NCI-H748 treated with DMSO at 0.1 percent for 48 hours (cell line): ENCODE measurements at regions not wholly inside any gene's neighbourhood (a gene's known extent, or its start where the extent isn't known, plus 50 kb on each side); places are given as distances from the start of the nearest gene placed in this dataset.
"Not testable (repeated sequence)": the region's sequence is repeated elsewhere in the genome, so short reads cannot be mapped to it uniquely, and the experiment has no call there.

ENCODE experiments used
- DNase-seq: peaks from one replicate; lab custom pipeline; 2025; lab: John Stamatoyannopoulos, UW

- DNase-seq = no peak
These were observed 51.4 kb downstream of the MRPL36 start for GRCh38 chr5:1748271-1748670.

DNA sequence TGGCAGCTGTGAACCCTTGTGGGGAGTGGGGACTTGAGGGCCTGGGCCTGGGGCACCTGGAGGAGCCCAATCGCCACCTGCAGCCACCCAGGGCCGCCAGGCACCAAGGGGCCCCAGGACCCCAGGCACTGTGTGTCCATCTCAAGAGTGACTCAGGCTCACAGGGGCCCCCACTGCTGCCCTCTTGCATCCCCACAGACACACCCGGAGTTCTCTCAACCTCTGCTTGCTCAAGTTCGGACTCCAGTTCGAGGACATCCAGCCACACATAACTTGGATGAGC lies 51.9 kb downstream of the MRPL36 start:
- DNase-seq = no peak

DNA sequence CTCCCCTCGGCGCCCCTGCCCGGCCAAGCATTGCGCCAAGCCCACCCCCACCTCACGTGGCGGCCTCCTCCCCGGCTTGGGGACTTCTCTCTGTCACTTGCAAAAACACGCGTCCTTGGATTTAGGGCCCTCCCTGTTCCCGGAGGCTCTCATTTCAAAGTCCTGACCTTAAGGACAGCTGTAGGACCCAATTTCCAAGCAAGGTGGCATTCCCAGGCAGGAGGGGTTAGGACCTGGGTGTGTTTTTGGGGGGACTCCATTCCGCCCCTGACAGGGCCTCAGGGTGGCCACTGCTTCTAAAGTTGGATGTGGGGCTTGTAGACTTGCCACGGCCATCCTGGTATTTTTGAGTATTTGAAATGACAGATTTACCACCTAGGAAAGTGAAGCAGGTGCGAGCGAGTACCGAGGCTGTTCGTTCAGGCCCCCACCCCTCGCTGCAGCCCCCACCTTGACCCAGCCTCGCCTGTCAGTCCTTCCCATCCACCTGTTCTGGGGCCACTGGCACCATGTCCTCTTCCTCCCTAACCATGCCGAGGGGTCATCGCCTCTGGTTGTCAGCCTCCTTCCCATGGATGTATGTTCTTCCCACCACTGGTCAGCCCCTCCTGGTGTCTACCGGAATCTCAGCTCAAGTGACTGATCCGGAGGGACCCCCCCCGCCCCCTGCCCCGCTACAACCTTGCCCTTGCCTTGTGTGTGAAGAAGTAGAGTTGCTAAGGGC lies 52.4 kb downstream of the MRPL36 start:
- no peak for DNase-seq

DNA sequence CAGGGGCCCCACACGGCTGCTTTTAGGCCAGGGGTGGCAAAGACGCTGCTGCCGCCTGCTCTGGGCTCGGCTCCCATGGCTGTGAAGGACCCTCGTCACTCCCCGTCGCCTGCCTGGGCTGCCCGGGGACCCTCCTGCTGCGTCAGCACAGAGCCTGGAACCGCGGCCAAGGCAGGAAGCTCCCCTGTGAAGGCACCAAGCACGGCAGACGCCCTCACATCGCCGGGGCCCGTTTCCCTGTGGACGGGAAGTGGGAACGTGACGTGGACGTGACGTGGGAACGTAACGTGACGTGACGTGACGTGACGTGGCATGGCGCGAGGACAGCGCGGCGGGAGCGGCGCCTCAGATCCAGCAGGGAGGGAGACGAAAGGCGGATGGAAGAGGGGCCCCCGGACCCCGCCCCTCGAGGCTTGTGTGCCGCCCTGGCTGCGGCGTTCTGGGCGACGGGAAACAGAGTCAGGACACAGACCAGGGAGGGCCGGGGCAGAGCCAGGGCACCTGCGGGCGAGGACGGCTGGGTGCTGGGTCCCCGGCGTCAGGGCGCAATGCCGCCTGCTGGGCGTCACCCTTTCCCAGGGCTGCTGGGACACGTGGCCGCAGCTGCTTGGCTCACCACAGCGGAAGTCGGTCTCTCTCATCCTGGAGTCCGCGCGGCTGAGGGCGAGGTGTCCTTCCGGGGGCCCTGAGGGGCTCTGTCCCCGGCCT lies 53.1 kb downstream of the MRPL36 start:
- no peak for DNase-seq

DNA sequence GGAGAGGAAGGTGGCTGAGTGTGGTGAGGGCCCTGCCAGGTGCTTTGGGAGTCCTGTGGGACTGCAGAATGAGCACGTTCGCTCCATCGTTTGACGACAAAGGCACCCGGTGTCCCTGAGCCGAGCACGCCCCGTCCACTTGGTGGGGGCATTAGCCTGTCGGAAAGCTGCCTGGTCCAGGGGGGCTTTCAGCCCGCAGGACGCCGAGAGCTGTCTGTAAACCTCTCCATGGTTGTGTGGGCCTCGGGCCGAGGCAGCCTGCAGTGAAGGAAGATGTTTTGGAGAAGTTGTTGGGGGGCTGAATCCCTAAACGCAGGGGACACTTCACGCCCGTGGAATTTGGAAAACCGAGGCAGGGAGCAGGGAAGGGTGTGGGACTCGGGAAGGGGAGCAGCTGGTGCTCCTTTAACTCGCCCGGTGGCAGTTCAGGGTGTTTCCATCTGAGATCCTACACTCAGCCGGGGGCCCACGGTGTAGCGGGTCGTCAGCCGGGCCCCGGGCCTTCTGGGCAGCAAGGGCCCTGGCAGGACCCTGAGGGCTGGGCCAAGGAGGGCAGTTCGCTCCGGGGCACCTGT lies 53.8 kb downstream of the MRPL36 start:
- DNase-seq = no peak

GRCh38 chr5:1745123-1745795 lies 54.4 kb downstream of the MRPL36 start:
- DNase-seq = no peak

DNA sequence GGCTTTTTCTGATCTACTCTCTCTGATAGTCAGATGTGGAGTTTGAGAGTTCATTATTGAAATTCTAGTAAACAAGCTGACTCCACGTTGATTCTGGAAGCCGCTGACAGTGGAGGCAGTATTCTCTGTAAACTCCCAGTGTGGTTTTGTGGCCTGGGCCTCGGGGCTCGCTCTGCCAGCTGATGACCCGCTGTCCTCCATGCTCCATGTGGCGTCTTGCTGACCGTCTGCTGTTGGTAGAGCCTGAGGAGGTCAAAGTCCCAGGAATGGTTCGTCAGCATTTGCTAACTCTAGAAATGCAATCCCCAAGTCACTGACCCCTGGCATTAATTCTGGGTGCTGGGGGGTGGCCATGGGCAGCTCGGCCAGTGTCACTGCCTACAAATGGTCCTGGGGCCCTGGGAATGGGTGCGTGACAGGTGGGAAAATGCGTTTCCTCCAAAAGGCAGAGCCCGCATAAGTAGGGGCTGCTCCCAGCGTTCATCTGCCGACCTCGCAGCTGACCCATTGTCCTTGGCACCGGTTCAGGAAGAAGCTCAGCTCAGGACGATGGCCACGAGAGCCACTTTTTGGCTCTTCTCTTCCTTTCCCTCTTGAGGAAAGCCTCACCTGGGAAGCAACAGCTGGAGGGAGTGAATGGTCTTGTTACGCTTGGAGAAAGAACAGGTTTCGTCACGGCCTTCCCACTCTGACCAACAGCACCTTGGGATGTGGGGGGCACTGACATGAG lies 55.1 kb downstream of the MRPL36 start:
- DNase-seq = no peak

- no peak for DNase-seq
These were observed 55.9 kb downstream of the MRPL36 start for GRCh38 chr5:1743769-1744085.

GRCh38 chr5:1743061-1743768 lies 56.4 kb downstream of the MRPL36 start:
- DNase-seq = no peak

GRCh38 chr5:1737790-1738405 lies 61.7 kb downstream of the MRPL36 start:
- DNase-seq = peak; percentile 74

GRCh38 chr5:1736889-1737711 lies 62.5 kb downstream of the MRPL36 start:
- no peak for DNase-seq

- no peak for DNase-seq
These were observed 63.6 kb downstream of the MRPL36 start for GRCh38 chr5:1736065-1736464.

- no peak for DNase-seq
These were observed 64.2 kb downstream of the MRPL36 start for GRCh38 chr5:1735320-1735970.

GRCh38 chr5:1734908-1735289 lies 64.7 kb downstream of the MRPL36 start:
- DNase-seq = no peak

GRCh38 chr5:1734271-1734907 lies 65.2 kb downstream of the MRPL36 start:
- no peak for DNase-seq

DNA sequence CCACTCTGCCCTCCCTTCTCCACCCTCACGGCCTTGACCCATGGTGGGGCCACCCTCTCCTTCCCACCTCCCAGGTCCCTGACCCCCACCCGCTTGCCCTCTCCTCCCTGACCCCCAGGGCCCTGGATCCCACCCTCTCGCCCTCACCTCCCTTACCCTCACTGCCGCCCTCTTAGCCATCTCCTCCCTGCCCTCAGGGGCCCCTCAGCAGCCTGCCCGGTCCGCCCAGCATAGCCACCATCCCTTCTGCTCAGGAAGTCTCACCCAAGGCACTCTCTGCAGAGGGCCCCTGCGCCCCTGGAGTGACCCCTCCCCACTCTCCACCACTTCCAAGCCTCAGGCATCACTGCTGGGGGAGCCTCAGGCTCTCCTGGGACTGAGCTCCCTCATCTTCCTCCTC lies 66.3 kb downstream of the MRPL36 start:
- no peak for DNase-seq

GRCh38 chr5:1732945-1733344 lies 66.7 kb downstream of the MRPL36 start:
- no peak for DNase-seq

GRCh38 chr5:1732238-1732941 lies 67.2 kb downstream of the MRPL36 start:
- no peak for DNase-seq

GRCh38 chr5:1731855-1732237 lies 67.8 kb downstream of the MRPL36 start:
- not testable (repeated sequence) for DNase-seq
